Activated CD4-positive, alpha-beta memory T cell treated with anti-CD3 and anti-CD28 coated beads, Interleukin-2, amount 10 ng/mL, durations not matched to agents 7 days and 5 days (primary cell): ENCODE measurements at regions not wholly inside any gene's neighbourhood (a gene's known extent, or its start where the extent isn't known, plus 50 kb on each side); places are given as distances from the start of the nearest gene placed in this dataset.
"Not testable (repeated sequence)": the region's sequence is repeated elsewhere in the genome, so short reads cannot be mapped to it uniquely, and the experiment has no call there.

Experiments
- CTCF ChIA-PET: fragments of 350-600 bp; sonication (Branson Sonifier 250); formaldehyde crosslinking; loops from one replicate; lab custom pipeline; 2021; ENCODE audit warnings: antibody characterized with exemption, inconsistent platforms; lab: Charles Lee
- POLR2A ChIA-PET: fragments of 350-600 bp; sonication (Branson Sonifier 250); formaldehyde crosslinking; loops from one replicate; lab custom pipeline; 2021; ENCODE audit warnings: antibody characterized with exemption; lab: Charles Lee
- DNase-seq: peaks from one replicate; pipeline ENCODE4 v3.0.0-alpha.2; 2020
- H3K27ac Mint-ChIP-seq: one replicate; pipeline ENCODE4 v1.8.0; 2021; ENCODE audit warnings: mild to moderate bottlenecking, mixed read lengths
- H3K27me3 Mint-ChIP-seq: one replicate; pipeline ENCODE4 v1.8.0; 2021; ENCODE audit warnings: mixed read lengths
- H3K36me3 Mint-ChIP-seq: one replicate; pipeline ENCODE4 v1.8.0; 2021; ENCODE audit warnings: low read depth, mixed read lengths
- H3K4me1 Mint-ChIP-seq: one replicate; pipeline ENCODE4 v1.8.0; 2021; ENCODE audit warnings: mixed read lengths
- H3K4me3 Mint-ChIP-seq: one replicate; pipeline ENCODE4 v1.8.0; 2021; ENCODE audit warnings: mild to moderate bottlenecking, mixed read lengths
- H3K9me3 Mint-ChIP-seq: one replicate; pipeline ENCODE4 v1.8.0; 2021; ENCODE audit warnings: mixed read lengths

DNA sequence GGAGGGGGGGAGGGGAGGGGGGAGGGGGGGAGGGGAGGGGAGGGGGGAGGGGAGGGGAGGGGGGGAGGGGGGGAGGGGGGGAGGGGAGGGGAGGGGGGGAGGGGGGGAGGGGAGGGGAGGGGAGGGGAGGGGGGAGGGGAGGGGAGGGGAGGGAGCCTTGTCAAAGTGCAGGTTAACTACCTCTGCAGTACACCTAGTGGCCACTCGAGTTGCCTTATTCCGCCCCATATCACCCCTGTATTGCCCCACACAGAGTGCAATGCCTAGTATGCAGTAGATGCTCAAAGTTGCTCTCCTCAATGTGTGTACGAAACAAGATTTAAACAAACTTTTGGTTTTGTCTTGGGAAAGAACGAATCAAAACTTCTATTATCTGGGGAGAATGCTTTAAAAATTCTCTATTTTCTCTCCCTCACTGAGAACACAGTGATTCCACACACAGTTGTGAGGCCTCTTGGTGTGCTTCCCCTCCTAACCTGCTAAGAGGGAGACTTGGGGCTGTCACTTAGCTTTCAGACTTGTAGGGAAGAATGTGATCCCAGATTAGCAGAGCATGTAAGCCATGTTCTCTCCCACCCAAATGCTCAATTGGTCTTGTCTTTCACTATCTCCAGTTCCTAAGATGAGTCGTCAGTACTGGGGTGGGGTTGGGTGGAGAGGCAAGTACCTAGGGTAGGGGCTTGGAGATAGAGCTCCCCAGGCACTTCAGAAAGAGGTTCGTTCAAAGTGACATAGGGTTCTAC lies 79.7 kb upstream of the MAP10 start:
- Mint-ChIP-seq H3K4me3 (no peak overlapping the region), H3K27ac (no peak overlapping the region), H3K27me3 (peaks cover 5% of the 10 kb centered on the region), H3K36me3 (no peaks in the 10 kb centered on the region), H3K4me1 (peaks cover 2% of the 10 kb centered on the region), H3K9me3 (peaks cover 2% of the 10 kb centered on the region)
- CTCF ChIA-PET = no interaction called here
- POLR2A ChIA-PET = no interaction called here
- no peak for DNase-seq

DNA sequence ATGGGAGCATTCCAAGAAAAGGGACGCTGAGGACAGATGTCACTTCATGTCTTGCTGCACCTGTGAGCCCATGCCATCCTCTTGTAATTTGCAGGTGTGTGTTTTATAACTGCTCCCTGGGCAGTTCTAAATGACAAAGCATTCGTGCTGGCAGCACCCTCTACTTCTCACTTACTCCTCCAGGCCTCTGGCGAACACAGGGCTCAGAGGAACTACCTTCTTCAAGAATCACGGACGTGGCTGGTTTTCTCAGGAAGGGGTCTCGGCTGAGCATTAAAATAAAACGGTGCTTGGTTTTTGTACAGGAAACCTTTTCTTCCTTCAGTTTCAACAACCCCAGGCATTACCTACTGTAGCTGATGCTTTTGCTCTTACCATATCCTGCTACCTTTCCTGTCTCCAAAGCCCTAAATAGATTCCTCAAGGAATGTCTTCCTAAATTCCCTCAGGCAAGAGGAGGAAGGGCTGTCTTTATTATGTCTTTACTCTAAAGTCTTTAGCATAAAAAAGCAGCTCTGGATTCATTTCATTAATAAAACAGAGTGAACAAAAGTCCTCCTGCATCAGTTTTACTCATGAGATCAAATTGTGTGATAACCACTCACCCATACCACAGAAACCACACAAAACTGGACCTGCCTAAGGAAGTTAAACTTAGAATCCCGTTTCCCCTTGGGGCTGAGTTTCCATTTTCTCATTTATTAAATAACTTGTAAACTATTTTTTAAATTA lies 79.0 kb upstream of the MAP10 start:
- Mint-ChIP-seq H3K4me1 (peaks cover 2% of the 10 kb centered on the region), H3K36me3 (no peaks in the 10 kb centered on the region), H3K27me3 (peaks cover 2% of the 10 kb centered on the region), H3K27ac (no peak overlapping the region), H3K4me3 (no peak overlapping the region), H3K9me3 (no peaks in the 10 kb centered on the region)
- POLR2A ChIA-PET = no interaction called here
- no peak for DNase-seq
- CTCF ChIA-PET = no interaction called here

DNA sequence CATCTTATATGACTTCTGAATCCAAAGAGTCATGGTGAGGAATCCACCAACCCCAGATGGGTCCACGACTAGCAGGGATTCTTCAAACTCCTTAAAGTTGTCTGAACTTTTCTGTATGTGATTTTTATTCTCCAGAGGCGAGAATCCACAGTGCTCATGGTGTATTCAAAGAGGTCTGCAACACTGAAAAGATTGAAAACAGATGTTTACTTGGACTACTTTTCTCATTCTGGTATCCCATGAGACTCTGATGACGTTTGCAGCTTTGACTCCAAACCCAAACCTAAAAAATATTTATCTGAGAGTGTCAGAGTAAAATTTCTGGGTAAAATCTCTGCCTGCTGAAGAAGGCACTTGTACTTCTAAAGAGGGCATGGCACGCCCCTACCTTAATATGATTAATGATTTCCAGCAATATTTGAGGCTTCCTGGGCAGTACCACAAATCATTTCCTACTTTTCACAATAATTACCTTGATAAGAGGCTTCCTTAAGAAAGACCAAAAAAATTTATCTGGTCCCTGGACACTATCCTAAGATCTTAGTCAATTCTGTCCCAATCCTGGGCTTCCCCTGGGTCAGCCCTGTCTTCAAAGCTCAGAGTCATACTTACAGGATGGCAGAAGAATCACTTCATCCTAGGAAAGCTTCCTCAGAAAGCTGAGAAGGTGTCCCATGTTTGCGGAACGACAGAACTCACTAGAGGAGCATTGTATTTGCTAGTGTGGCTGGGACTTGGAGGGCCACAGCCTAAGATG lies 76.5 kb upstream of the MAP10 start:
- H3K4me3 Mint-ChIP-seq = no peak overlapping the region
- POLR2A ChIA-PET = no interaction called here
- H3K27ac Mint-ChIP-seq = no peak overlapping the region
- DNase-seq = no peak
- H3K9me3 Mint-ChIP-seq = no peaks in the 10 kb centered on the region
- no peaks in the 10 kb centered on the region for H3K36me3 Mint-ChIP-seq
- CTCF ChIA-PET = no interaction called here
- H3K27me3 Mint-ChIP-seq = no peaks in the 10 kb centered on the region
- H3K4me1 Mint-ChIP-seq = peaks cover 2% of the 10 kb centered on the region

DNA sequence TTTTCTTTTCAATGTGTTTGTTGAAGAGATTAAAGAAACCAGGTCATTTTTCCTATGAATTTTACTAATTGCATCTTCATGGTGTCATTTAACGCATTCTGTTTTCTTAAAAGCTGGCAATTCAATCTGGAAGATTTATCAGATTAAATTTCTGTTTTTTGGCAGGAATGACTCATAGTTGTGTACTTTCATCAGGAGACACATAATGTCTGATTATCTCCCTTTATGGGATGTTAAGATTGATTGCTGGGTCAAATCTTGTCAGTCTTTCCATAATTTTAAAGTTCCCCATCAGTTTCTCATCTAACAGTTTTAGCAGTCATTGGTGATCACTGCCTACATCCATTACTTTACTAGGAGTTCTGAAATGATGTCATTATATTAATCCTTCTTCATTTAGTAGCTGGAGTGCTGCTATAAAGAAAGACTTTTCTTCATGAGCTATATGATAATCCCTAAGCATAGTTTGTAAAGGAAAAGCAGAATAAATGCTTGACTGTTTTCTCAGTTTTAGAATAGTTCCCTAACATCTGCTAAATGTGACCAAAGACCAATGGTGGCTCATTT lies 72.8 kb upstream of the MAP10 start:
- no peaks in the 10 kb centered on the region for H3K36me3 Mint-ChIP-seq
- H3K27me3 Mint-ChIP-seq = no peaks in the 10 kb centered on the region
- ChIA-PET POLR2A (no interaction called here), CTCF (no interaction called here)
- no peak for DNase-seq
- no peak overlapping the region for H3K4me3 Mint-ChIP-seq
- H3K9me3 Mint-ChIP-seq = no peaks in the 10 kb centered on the region
- no peak overlapping the region for H3K27ac Mint-ChIP-seq
- H3K4me1 Mint-ChIP-seq = no peaks in the 10 kb centered on the region

DNA sequence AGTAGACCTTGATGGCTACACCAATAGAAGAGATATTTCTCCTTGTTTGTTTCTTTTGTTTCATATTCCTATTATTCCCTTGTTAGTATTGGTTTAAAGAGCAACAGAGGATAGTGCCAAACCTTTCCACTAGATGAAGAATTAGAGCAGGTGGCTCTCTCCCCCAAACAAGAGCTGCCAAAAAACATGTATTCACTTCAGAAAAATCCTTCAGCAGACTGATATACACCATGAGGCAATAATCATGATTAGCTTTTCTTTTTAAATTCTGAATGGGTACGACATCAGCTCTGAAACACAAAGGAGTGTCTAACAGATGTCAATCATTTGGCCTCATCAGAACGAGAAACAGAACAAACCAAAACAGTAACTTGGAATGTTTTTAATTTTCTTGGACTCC lies 67.3 kb upstream of the MAP10 start:
- no peak for DNase-seq
- no peak overlapping the region for H3K4me3 Mint-ChIP-seq
- POLR2A ChIA-PET = no interaction called here
- no peaks in the 10 kb centered on the region for H3K36me3 Mint-ChIP-seq
- H3K27ac Mint-ChIP-seq = no peak overlapping the region
- CTCF ChIA-PET = interaction anchor here (1.3 kb wide), 1 partner anchor 14 kb away, joined by 3 read pairs; no protein-coding TSS in a partner anchor
- no peaks in the 10 kb centered on the region for H3K9me3 Mint-ChIP-seq
- H3K4me1 Mint-ChIP-seq = no peaks in the 10 kb centered on the region
- no peaks in the 10 kb centered on the region for H3K27me3 Mint-ChIP-seq

DNA sequence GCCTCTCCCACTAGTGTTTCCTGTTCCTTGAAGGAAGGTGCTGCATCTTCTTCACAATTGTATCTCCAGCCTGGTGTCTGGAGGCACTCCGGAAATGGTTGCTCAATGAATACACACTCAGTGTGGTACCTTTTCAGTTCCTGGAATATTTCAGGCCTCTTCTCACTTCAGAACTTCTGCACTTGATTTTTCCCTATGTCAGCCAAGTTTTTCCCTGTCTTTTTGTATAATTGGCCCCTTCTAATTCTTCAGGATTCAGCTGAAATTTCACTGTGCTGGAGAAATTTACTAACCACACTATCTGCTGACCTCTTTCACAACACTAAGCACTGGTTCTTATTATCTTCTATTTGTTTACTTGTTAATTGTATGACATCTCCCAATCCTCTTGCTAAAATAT lies 61.2 kb upstream of the MAP10 start:
- ChIA-PET CTCF (no interaction called here), POLR2A (no interaction called here)
- Mint-ChIP-seq H3K4me1 (no peaks in the 10 kb centered on the region), H3K27ac (no peak overlapping the region), H3K36me3 (peaks cover 4% of the 10 kb centered on the region), H3K9me3 (peaks cover 14% of the 10 kb centered on the region), H3K27me3 (peaks cover 3% of the 10 kb centered on the region), H3K4me3 (no peak overlapping the region)
- no peak for DNase-seq

DNA sequence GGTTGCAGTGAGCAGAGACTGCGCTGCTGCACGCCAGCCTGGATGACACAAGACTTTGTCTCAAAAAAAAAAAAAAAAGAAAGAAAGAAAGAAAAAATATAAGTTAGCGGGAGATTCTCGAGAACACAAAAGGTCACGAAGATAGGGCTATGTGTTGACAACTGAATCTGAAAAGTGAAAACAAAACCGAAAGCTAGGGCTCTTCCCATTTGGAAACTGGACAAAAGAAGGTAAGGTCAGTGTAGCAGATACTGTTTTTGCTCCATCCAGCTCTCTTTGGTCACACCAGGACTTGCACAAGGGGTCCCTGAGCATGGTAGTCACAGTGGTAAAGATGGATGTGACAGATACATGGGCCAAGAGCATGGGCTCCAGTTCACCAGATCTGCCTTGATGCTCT lies 60.4 kb upstream of the MAP10 start:
- H3K36me3 Mint-ChIP-seq = peaks cover 8% of the 10 kb centered on the region
- CTCF ChIA-PET = no interaction called here
- peaks cover 20% of the 10 kb centered on the region for H3K9me3 Mint-ChIP-seq
- no peaks in the 10 kb centered on the region for H3K4me1 Mint-ChIP-seq
- peaks cover 3% of the 10 kb centered on the region for H3K27me3 Mint-ChIP-seq
- DNase-seq = no peak
- no peak overlapping the region for H3K27ac Mint-ChIP-seq
- POLR2A ChIA-PET = no interaction called here
- H3K4me3 Mint-ChIP-seq = no peak overlapping the region

DNA sequence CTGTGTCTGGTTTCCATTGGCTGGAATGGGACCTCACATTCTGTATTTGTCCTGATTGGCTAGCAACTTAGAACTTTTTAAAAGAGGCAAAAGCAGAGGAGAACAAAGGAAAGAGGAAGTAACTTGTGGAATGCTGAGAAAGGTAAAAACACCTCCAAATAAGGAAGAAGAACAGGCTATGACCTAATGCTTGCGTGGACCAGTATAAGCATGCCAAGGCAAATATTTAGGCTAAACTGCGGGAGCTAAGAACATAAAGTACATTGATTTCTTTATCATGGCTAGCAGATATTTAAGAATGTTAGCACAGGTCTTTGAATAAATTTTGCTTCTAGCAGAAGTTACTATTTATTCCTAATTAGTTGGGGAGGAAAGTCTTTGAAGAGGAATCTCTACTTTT lies 59.5 kb upstream of the MAP10 start:
- H3K36me3 Mint-ChIP-seq = not testable (repeated sequence)

DNA sequence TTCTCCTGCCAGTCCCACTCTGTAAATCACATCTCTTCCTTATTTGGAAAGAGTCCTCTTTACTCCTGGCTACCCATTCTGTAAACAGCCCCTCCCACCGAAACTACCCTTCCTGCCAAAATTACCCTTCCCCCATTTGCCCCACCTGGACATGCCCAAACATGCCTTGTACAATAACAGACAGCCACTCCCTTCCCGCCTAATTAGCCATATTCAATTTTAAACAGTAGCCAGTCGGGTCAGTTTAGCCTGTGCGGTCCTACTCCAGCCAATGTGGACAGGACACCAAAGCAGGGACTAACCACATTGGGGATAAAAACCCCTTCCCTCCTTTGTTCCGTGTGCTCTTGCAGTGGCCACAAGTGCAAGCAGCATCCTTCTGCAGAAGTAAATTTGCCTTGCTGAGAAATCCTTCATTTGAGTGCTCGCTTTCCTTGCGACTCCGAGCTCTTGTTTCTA lies 56.3 kb upstream of the MAP10 start:
- Mint-ChIP-seq H3K4me3 (no peak overlapping the region), H3K36me3 (peaks cover 8% of the 10 kb centered on the region), H3K4me1 (no peaks in the 10 kb centered on the region), H3K27ac (no peak overlapping the region), H3K9me3 (peaks cover 21% of the 10 kb centered on the region), H3K27me3 (peaks cover 6% of the 10 kb centered on the region)
- no peak for DNase-seq
- POLR2A ChIA-PET = no interaction called here
- CTCF ChIA-PET = no interaction called here

More for the DNA sequence above, 59.5 kb upstream of the MAP10 start:
- H3K27me3 Mint-ChIP-seq, H3K4me3 Mint-ChIP-seq, H3K27ac Mint-ChIP-seq, CTCF ChIA-PET, POLR2A ChIA-PET, DNase-seq, H3K4me1 Mint-ChIP-seq: not testable (repeated sequence)
- H3K9me3 Mint-ChIP-seq = peaks cover 21% of the 10 kb centered on the region

DNA sequence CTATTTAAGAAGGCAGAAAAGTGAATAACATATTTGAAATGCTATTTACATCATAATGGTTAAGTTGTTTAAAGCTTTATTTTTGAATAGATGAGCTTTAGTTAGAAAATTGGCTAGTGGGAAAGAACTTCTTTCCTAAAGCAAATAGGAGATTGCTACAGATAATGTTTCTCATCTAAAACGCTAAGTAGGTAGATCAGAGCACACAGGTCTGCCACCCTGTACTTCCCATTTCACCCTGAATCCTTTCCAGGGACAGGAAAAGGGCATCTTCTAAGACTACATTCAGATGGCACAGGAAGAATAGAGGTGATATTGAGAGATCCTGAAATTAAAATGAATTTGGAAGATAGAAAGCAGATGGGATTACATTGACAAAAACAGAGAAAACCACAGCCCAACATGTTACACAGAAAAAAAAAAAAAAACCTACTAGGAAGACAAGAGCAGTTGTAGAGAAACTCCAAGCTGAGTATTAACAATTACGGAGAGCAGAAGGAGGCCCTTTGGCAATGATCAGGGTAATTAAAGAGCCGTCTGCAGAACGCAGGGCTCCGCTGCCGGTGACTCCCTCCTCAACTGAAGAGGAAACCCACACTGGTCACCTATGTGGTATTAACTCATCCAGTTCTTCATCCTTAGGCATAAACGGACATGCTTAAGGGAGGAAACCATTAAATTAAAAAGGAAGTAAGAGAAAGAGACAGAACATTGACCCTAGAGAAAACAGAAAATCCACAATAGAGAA lies 53.6 kb upstream of the MAP10 start:
- Mint-ChIP-seq H3K27me3 (peaks cover 6% of the 10 kb centered on the region), H3K27ac (no peak overlapping the region), H3K9me3 (peaks cover 21% of the 10 kb centered on the region), H3K4me1 (no peaks in the 10 kb centered on the region), H3K36me3 (peaks cover 8% of the 10 kb centered on the region), H3K4me3 (no peak overlapping the region)
- DNase-seq = no peak
- ChIA-PET POLR2A (no interaction called here), CTCF (interaction anchor here (0.7 kb wide), 1 partner anchor 14 kb away, joined by 3 read pairs; no protein-coding TSS in a partner anchor)

DNA sequence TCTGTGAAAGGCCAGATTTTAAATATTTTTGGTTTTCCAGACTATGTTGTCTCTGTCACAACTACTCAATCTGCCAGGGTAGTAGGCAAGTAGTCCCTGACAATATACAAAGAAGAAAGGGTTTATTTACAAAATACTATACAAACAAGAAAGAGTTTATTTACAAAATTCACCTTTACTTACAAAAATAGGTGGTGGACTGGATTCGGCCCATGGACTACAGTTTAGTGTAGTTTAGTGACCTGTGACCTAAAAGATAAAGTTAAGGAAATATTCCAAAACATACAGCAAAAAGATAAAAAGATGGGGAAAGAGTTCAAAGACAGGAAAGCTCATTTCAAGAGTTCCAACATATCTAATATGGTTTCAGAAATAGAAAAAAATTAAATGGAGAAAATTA lies 52.9 kb upstream of the MAP10 start:
- H3K9me3 Mint-ChIP-seq = peaks cover 17% of the 10 kb centered on the region
- CTCF ChIA-PET = no interaction called here
- POLR2A ChIA-PET = no interaction called here

DNA sequence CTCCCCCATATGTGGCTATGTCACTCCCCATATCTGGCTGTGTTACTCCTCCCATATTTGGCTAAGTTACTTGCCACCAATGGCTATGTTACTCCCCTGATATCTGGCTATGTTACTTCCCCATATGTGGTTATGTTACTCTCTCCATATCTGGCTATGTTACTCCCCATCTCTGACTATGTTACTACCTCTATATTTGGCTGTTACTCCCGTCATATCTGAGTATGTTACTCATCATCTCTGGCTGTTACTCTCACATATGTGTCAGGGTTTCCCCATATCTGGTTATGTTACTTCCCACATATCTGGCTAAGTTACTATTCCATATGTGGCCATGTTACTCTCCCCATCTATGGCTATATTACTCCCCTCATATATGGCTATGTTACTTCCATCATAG lies 50.3 kb upstream of the MAP10 start:
- no peaks in the 10 kb centered on the region for H3K36me3 Mint-ChIP-seq
- peaks cover 3% of the 10 kb centered on the region for H3K27me3 Mint-ChIP-seq
- CTCF ChIA-PET = no interaction called here
- H3K27ac Mint-ChIP-seq = no peak overlapping the region
- POLR2A ChIA-PET = no interaction called here
- peaks cover under 1% of the 10 kb centered on the region for H3K9me3 Mint-ChIP-seq
- H3K4me3 Mint-ChIP-seq = no peak overlapping the region
- no peak for DNase-seq
- no peaks in the 10 kb centered on the region for H3K4me1 Mint-ChIP-seq

More for the DNA sequence above, 52.9 kb upstream of the MAP10 start:
- Mint-ChIP-seq H3K27me3 (peaks cover 6% of the 10 kb centered on the region), H3K4me1 (no peaks in the 10 kb centered on the region), H3K36me3 (peaks cover 8% of the 10 kb centered on the region), H3K4me3 (no peak overlapping the region), H3K27ac (no peak overlapping the region)
- no peak for DNase-seq
